IMR-90 (cell line): ENCODE measurements at regions not wholly inside any gene's neighbourhood (a gene's known extent, or its start where the extent isn't known, plus 50 kb on each side); places are given as distances from the start of the nearest gene placed in this dataset.

Experiments used
- ATAC-seq: fragments of 200-7000 bp; cut with Tn5 transposase; 2 replicates; pipeline ENCODE4 v1.9.1; 2020; ENCODE audit warnings: low read depth, mild to moderate bottlenecking, moderate library complexity
- BruUV-seq: library from RNA; stranded (reverse); fragments of 400-500 nt; replicated peaks from 2 replicates; lab custom pipeline; 2021; lab: Mats Ljungman, UMichigan
- CTCF ChIA-PET: fragments of 300-600 bp; formaldehyde crosslinking; extraction: SDS; loops from one replicate; lab custom pipeline; 2021; ENCODE audit warnings: antibody characterized with exemption; lab: Yijun Ruan, JAX
- POLR2A ChIA-PET: fragments of 300-600 bp; sonication (Branson Sonifier 250); formaldehyde crosslinking; loops from one replicate; lab custom pipeline; 2022; ENCODE audit warnings: antibody characterized with exemption; ENCODE audit not compliant: unreplicated experiment; lab: Charles Lee
- DNase-seq: peaks from one replicate; pipeline ENCODE4 v3.0.0; 2013
- H2AFZ ChIP-seq: replicated peaks from 2 replicates; pipeline ENCODE3; 2013; ENCODE audit warnings: low read length, mild to moderate bottlenecking; ENCODE audit not compliant: poor library complexity
- H2AK5ac ChIP-seq: 2 replicates; pipeline ENCODE4 v1.6.1; 2013; ENCODE audit warnings: low read depth, low read length, inconsistent platforms
- H2AK9ac ChIP-seq: replicated peaks from 2 replicates; pipeline ENCODE3; 2013; ENCODE audit warnings: mild to moderate bottlenecking, low read depth, low read length, moderate library complexity; ENCODE audit not compliant: poor library complexity
- H2BK120ac ChIP-seq: 2 replicates; pipeline ENCODE4 v1.6.1; 2013; ENCODE audit warnings: low read depth, low read length, inconsistent platforms
- H2BK15ac ChIP-seq: 3 replicates; pipeline ENCODE4 v1.6.1; 2013; ENCODE audit warnings: low read depth, low read length, inconsistent platforms
- H2BK20ac ChIP-seq: 2 replicates; pipeline ENCODE4 v1.6.1; 2013; ENCODE audit warnings: low read depth, mild to moderate bottlenecking, inconsistent platforms, low read length, moderate library complexity
- H2BK5ac ChIP-seq: 2 replicates; pipeline ENCODE4 v1.6.1; 2013; ENCODE audit warnings: mild to moderate bottlenecking, low read depth, low read length, inconsistent platforms; ENCODE audit not compliant: poor library complexity, severe bottlenecking
- H3K14ac ChIP-seq: replicated peaks from 2 replicates; pipeline ENCODE4 v1.6.1; 2013; ENCODE audit warnings: low read depth, low read length, inconsistent platforms
- H3K18ac ChIP-seq: 2 replicates; pipeline ENCODE4 v1.6.1; 2013; ENCODE audit warnings: low read depth, low read length, control low read depth
- H3K23ac ChIP-seq: 2 replicates; pipeline ENCODE4 v1.6.1; 2013; ENCODE audit warnings: low read depth, low read length, inconsistent platforms
- H3K27ac ChIP-seq: 2 replicates; pipeline ENCODE4 v1.5.1; 2013; ENCODE audit warnings: mild to moderate bottlenecking, control low read depth, low read length; ENCODE audit not compliant: insufficient read depth
- H3K27me3 ChIP-seq: 2 replicates; pipeline ENCODE4 v1.6.1; 2013; ENCODE audit warnings: low read length; ENCODE audit not compliant: control insufficient read depth, insufficient read depth
- H3K36me3 ChIP-seq: 2 replicates; pipeline ENCODE4 v1.6.1; 2013; ENCODE audit warnings: low read length, mixed read lengths; ENCODE audit not compliant: control insufficient read depth, insufficient read depth
- H3K4ac ChIP-seq: 2 replicates; pipeline ENCODE4 v1.6.1; 2013; ENCODE audit warnings: low read depth, low read length, inconsistent platforms
- H3K4me1 ChIP-seq: 2 replicates; pipeline ENCODE4 v1.6.1; 2013; ENCODE audit warnings: low read length, mixed read lengths; ENCODE audit not compliant: control insufficient read depth, insufficient read depth
- H3K4me2 ChIP-seq: 2 replicates; pipeline ENCODE4 v1.6.1; 2013; ENCODE audit warnings: low read depth, mild to moderate bottlenecking, control low read depth, low read length, moderate library complexity
- H3K4me3 ChIP-seq: 2 replicates; pipeline ENCODE4 v1.5.1; 2013; ENCODE audit warnings: low read depth, mild to moderate bottlenecking, control low read depth, low read length, moderate library complexity; ENCODE audit not compliant: insufficient read depth
- H3K56ac ChIP-seq: 2 replicates; pipeline ENCODE4 v1.6.1; 2013; ENCODE audit warnings: low read length, inconsistent platforms; ENCODE audit not compliant: insufficient read depth; ENCODE audit errors: extremely low read depth
- H3K79me1 ChIP-seq, 2 experiments: 2 replicates each; pipeline ENCODE4 v1.6.1; 2013; ENCODE audit warnings: low read length in 2 of 2, inconsistent platforms in 1 of 2, low read depth in 1 of 2
- H3K9ac ChIP-seq: 2 replicates; pipeline ENCODE4 v1.6.1; 2013; ENCODE audit warnings: low read depth, low read length, control low read depth
- H3K9me1 ChIP-seq: 2 replicates; pipeline ENCODE4 v1.6.1; 2013; ENCODE audit warnings: low read length, inconsistent platforms; ENCODE audit not compliant: insufficient read depth
- H3K9me3 ChIP-seq: 2 replicates; pipeline ENCODE4 v1.6.1; 2013; ENCODE audit warnings: low read length; ENCODE audit not compliant: control insufficient read depth, insufficient read depth
- H4K20me1 ChIP-seq: 2 replicates; pipeline ENCODE4 v1.6.1; 2013; ENCODE audit warnings: low read length, inconsistent platforms; ENCODE audit not compliant: insufficient read depth
- H4K5ac ChIP-seq: 2 replicates; pipeline ENCODE4 v1.6.1; 2013; ENCODE audit warnings: mild to moderate bottlenecking, low read depth, low read length, control low read depth
- H4K8ac ChIP-seq, 2 experiments: 2 replicates each; pipeline ENCODE4 v1.6.1; 2013; ENCODE audit warnings: low read depth in 2 of 2, low read length in 2 of 2, control low read depth in 1 of 2, inconsistent platforms in 1 of 2
- H4K91ac ChIP-seq: 2 replicates; pipeline ENCODE4 v1.6.1; 2013; ENCODE audit warnings: low read depth, low read length, inconsistent platforms; ENCODE audit not compliant: insufficient read depth
- BHLHE40 ChIP-seq: fragments of 150-350 bp; IDR thresholded peaks from 2 replicates; pipeline ENCODE4 v1.6.1; 2016; ENCODE audit warnings: mild to moderate bottlenecking, low read depth, low read length
- CEBPB ChIP-seq: IDR thresholded peaks from 2 replicates; pipeline ENCODE4 v1.6.1; 2012; ENCODE audit warnings: low read depth, low read length, improper control_type of control experiment
- CHD1 ChIP-seq: IDR thresholded peaks from 2 replicates; pipeline ENCODE4 v1.6.1; 2012; ENCODE audit warnings: low read depth, low read length, improper control_type of control experiment
- CTCF ChIP-seq: conservative IDR thresholded peaks from 2 replicates; pipeline ENCODE4 v1.5.1; 2012; ENCODE audit warnings: mild to moderate bottlenecking, low read depth, low read length, improper control_type of control experiment
- MAFK ChIP-seq: IDR thresholded peaks from 2 replicates; pipeline ENCODE4 v1.6.1; 2012; ENCODE audit warnings: low read depth, low read length, improper control_type of control experiment
- MAZ ChIP-seq: IDR thresholded peaks from 2 replicates; pipeline ENCODE4 v1.6.1; 2012; ENCODE audit warnings: low read depth, mild to moderate bottlenecking, low read length, improper control_type of control experiment, moderate library complexity, borderline replicate concordance
- MXI1 ChIP-seq: IDR thresholded peaks from 2 replicates; pipeline ENCODE4 v1.6.1; 2012; ENCODE audit warnings: low read depth, mild to moderate bottlenecking, low read length, moderate library complexity, borderline replicate concordance
- NFE2L2 ChIP-seq: fragments of 150-350 bp; IDR thresholded peaks from 2 replicates; pipeline ENCODE4 v1.6.1; 2016; ENCODE audit warnings: low read depth, mild to moderate bottlenecking, low read length
- POLR2A ChIP-seq: IDR thresholded peaks from 2 replicates; pipeline ENCODE4 v1.6.1; 2012; ENCODE audit warnings: mild to moderate bottlenecking, low read depth, low read length
- RAD21 ChIP-seq: IDR thresholded peaks from 2 replicates; pipeline ENCODE4 v1.6.1; 2012; ENCODE audit warnings: low read length, improper control_type of control experiment
- RCOR1 ChIP-seq: IDR thresholded peaks from 2 replicates; pipeline ENCODE4 v1.6.1; 2012; ENCODE audit warnings: mild to moderate bottlenecking, low read length, improper control_type of control experiment; ENCODE audit not compliant: insufficient replicate concordance
- RFX5 ChIP-seq: IDR thresholded peaks from 2 replicates; pipeline ENCODE4 v1.8.0; 2012; ENCODE audit warnings: low read depth, mild to moderate bottlenecking, low read length, moderate library complexity
- SMC3 ChIP-seq: fragments of 150-350 bp; IDR thresholded peaks from 2 replicates; pipeline ENCODE4 v1.6.1; 2016; ENCODE audit warnings: low read depth, mild to moderate bottlenecking, antibody characterized with exemption, low read length, moderate library complexity
- USF2 ChIP-seq: fragments of 150-350 bp; IDR thresholded peaks from 2 replicates; pipeline ENCODE4 v1.6.1; 2017; ENCODE audit warnings: mild to moderate bottlenecking, antibody characterized with exemption, low read length, low read depth
- WGBS, 2 experiments: methylation state at CpG; one replicate each; pipeline versions ENCODE4 v1.1.5 to v1.1.7; 2013; ENCODE audit warnings: missing lambda C conversion rate in 2 of 2; ENCODE audit not compliant: insufficient read length in 1 of 2; ENCODE audit errors: extremely low coverage in 2 of 2; 5-methylcytosine and 5-hydroxymethylcytosine counted together
- dilution Hi-C: fragments of 300-500 bp; cut with HindIII; formaldehyde crosslinking; loops from one replicate; pipeline ENCODE4 v1.14.3; 2018; ENCODE audit warnings: low sequenced_read_pairs; ENCODE audit not compliant: unreplicated experiment
- in situ Hi-C: fragments of 300-500 bp; cut with MboI; formaldehyde crosslinking; loops from 3 replicates; pipeline ENCODE4 v1.14.3; 2019; ENCODE audit warnings: low sequenced_read_pairs, inconsistent platforms, mixed read lengths
- intact Hi-C: fragments of 100-400 bp; cut with micrococcal nuclease; formaldehyde crosslinking; loops from 2 replicates; pipeline ENCODE4 v1.10.0; 2022

GRCh38 chr14:104353921-104354701 is 215.7 kb downstream of the KIF26A start:
- Histone ChIP-seq H3K56ac (no peak overlapping the region), H3K9ac (no peak overlapping the region), H4K20me1 (no peaks in the 10 kb centered on the region), H3K4ac (no peak overlapping the region), H3K4me2 (no peak overlapping the region), H3K9me3 (peaks cover 51% of the 10 kb centered on the region; the same call in 1 of the 2 replicates), H3K27ac (no peak overlapping the region), H3K18ac (no peak overlapping the region), H2AK9ac (no peak overlapping the region), H4K8ac (no peak overlapping the region), H3K36me3 (no peaks in the 10 kb centered on the region), H2BK20ac (no peak overlapping the region), H3K79me1 (no peaks in the 10 kb centered on the region), H3K14ac (no peak overlapping the region), H3K9me1 (no peaks in the 10 kb centered on the region), H2BK5ac (no peak overlapping the region), H2AK5ac (no peak overlapping the region), H4K91ac (no peak overlapping the region), H2AFZ (no peak overlapping the region), H3K23ac (no peak overlapping the region), H3K27me3 (no peaks in the 10 kb centered on the region), H2BK15ac (no peak overlapping the region), H3K4me1 (no peaks in the 10 kb centered on the region), H3K4me3 (no peak overlapping the region), H2BK120ac (no peak overlapping the region), H4K5ac (no peak overlapping the region)
- dilution Hi-C loops = no loop called here
- BruUV-seq = no TSS peak
- in situ Hi-C loops = no loop called here
- no peak for TF ChIP-seq SMC3
- TF ChIP-seq BHLHE40 = no peak
- no peak for TF ChIP-seq POLR2A
- TF ChIP-seq RFX5 = no peak
- TF ChIP-seq CTCF = no peak
- TF ChIP-seq MAFK = no peak
- no peak for TF ChIP-seq RCOR1
- TF ChIP-seq RAD21 = no peak
- no peak for TF ChIP-seq CEBPB
- TF ChIP-seq MXI1 = no peak
- no peak for TF ChIP-seq USF2
- no peak for TF ChIP-seq MAZ
- no peak for TF ChIP-seq NFE2L2
- TF ChIP-seq CHD1 = no peak
- no peak for ATAC-seq
- intact Hi-C loops = no loop called here
- ChIA-PET POLR2A (no interaction called here), CTCF (no interaction called here)
- DNase-seq = no peak
- WGBS, 2 experiments = 21% methylated on average over 10 of the region's 22 CpGs; no CpG with 5 or more reads in 1 of the 2 experiments
